ENCODE measurements at regions not wholly inside any gene's neighbourhood (a gene's known extent, or its start where the extent isn't known, plus 50 kb on each side); places are given as distances from the start of the nearest gene placed in this dataset.

GRCh38 chr5:18487928-18488480, 853.7 kb downstream of the TAF11L14 start:
- Histone ChIP-seq H3K27me3 (no peaks in the 10 kb centered on the region), H3K4me1 (replicated peaks in 1 of 2) (no peaks in the 10 kb centered on the region), H3K27ac (no peak overlapping the region), H3K36me3 (replicated peaks in 1 of 2) (no peaks in the 10 kb centered on the region), H3K4me3 (no peak overlapping the region), H3K9me3 (replicated peaks in 1 of 3) (no peaks in the 10 kb centered on the region)
- no peak for DNase-seq
- 40 to 49% (median 47%) methylated on average over 4 of the region's 4 CpGs for WGBS, 4 donors
- intact Hi-C loops (cut with DNase I) = no loop called here
- no peak for TF ChIP-seq CTCF (IDR thresholded peaks at IDR 0.05)
- no peak for TF ChIP-seq POLR2A (IDR thresholded peaks at IDR 0.05)

- WGBS, 4 donors = 72 to 83% (median 76%) methylated on average over 1 of the region's 1 CpG
- Histone ChIP-seq H3K27ac (no peak overlapping the region), H3K4me3 (no peak overlapping the region), H3K9me3 (replicated peaks in 1 of 3) (no peaks in the 10 kb centered on the region), H3K4me1 (replicated peaks in 1 of 2) (no peaks in the 10 kb centered on the region), H3K36me3 (replicated peaks in 1 of 2) (no peaks in the 10 kb centered on the region), H3K27me3 (no peaks in the 10 kb centered on the region)
- TF ChIP-seq POLR2A (IDR thresholded peaks at IDR 0.05) (no peak), CTCF (IDR thresholded peaks at IDR 0.05) (no peak)
- intact Hi-C loops (cut with DNase I) = no loop called here
- DNase-seq = no peak
Observed at GRCh38 chr5:18489703-18490102, 855.4 kb downstream of the TAF11L14 start.

- Histone ChIP-seq H3K36me3 (replicated peaks in 1 of 2) (no peaks in the 10 kb centered on the region), H3K4me3 (no peak overlapping the region), H3K27me3 (no peaks in the 10 kb centered on the region), H3K4me1 (replicated peaks in 1 of 2) (no peaks in the 10 kb centered on the region), H3K27ac (no peak overlapping the region), H3K9me3 (replicated peaks in 1 of 3) (no peaks in the 10 kb centered on the region)
- no peak for TF ChIP-seq POLR2A (IDR thresholded peaks at IDR 0.05)
- no peak for TF ChIP-seq CTCF (IDR thresholded peaks at IDR 0.05)
- DNase-seq = no peak
- intact Hi-C loops (cut with DNase I) = no loop called here
- 68 to 83% (median 82%) methylated on average over 1 of the region's 1 CpG for WGBS, 4 donors
Observed at GRCh38 chr5:18491349-18491748, 857.1 kb downstream of the TAF11L14 start.

- Histone ChIP-seq H3K4me1 (replicated peaks in 1 of 2) (no peaks in the 10 kb centered on the region), H3K9me3 (replicated peaks in 1 of 3) (no peaks in the 10 kb centered on the region), H3K36me3 (replicated peaks in 1 of 2) (no peaks in the 10 kb centered on the region), H3K27ac (no peak overlapping the region), H3K4me3 (no peak overlapping the region), H3K27me3 (no peaks in the 10 kb centered on the region)
- WGBS, 4 donors = 63 to 89% (median 72%) methylated on average over 1 of the region's 1 CpG
- intact Hi-C loops (cut with DNase I) = no loop called here
- TF ChIP-seq POLR2A (IDR thresholded peaks at IDR 0.05) (no peak), CTCF (IDR thresholded peaks at IDR 0.05) (no peak)
- no peak for DNase-seq
Observed at GRCh38 chr5:18495157-18495556, 860.9 kb downstream of the TAF11L14 start.

All from adrenal gland (tissue), 9 donors.